Kidney epithelial cell (primary cell): ENCODE measurements at regions not wholly inside any gene's neighbourhood (a gene's known extent, or its start where the extent isn't known, plus 50 kb on each side); places are given as distances from the start of the nearest gene placed in this dataset.

Source experiments
- DNase-seq: peaks from one replicate; pipeline ENCODE4 v3.0.0-alpha.2; 2010; ENCODE audit warnings: low read depth
- H3K27me3 ChIP-seq: 2 replicates; pipeline ENCODE4 v1.6.0; 2011; ENCODE audit warnings: low read length; ENCODE audit not compliant: control insufficient read depth, insufficient read depth
- H3K36me3 ChIP-seq: 2 replicates; pipeline ENCODE4 v1.5.1; 2011; ENCODE audit warnings: low read length; ENCODE audit not compliant: control insufficient read depth, insufficient read depth
- H3K4me3 ChIP-seq: 2 replicates; pipeline ENCODE4 v1.5.1; 2011; ENCODE audit warnings: low read depth, mild to moderate bottlenecking, control low read depth, low read length
- TF ChIP-seq, protein P1 (sequence below): IDR thresholded peaks from 2 replicates; pipeline ENCODE4 v1.5.1; 2011; ENCODE audit warnings: mild to moderate bottlenecking, moderate library complexity, low read length, control low read depth, inconsistent platforms; ENCODE audit not compliant: insufficient read depth, poor library complexity, severe bottlenecking

DNA sequence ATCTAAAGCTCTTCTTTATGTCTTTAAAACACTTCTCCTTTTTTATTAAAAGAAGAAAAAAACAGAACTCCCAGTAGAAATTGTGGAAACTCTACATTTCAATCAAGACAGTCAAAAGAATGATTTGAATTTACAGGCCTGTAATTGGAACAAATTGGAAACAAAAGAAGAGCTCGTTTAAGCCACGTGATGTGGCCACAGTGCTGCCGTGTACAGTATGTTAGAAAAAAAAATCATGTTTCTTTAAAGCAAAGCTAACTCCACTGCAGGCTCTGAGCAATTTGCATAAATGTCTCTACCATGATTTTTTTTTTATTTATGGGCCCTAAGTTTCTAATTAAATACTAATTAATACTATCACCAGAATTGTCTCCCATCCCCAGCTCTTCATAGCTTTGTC lies 325.6 kb downstream of the ZSWIM6 start:
- no peak overlapping the region for H3K4me3 ChIP-seq
- no peaks in the 10 kb centered on the region for H3K36me3 ChIP-seq
- no peaks in the 10 kb centered on the region for H3K27me3 ChIP-seq
- TF ChIP-seq, protein P1, sequence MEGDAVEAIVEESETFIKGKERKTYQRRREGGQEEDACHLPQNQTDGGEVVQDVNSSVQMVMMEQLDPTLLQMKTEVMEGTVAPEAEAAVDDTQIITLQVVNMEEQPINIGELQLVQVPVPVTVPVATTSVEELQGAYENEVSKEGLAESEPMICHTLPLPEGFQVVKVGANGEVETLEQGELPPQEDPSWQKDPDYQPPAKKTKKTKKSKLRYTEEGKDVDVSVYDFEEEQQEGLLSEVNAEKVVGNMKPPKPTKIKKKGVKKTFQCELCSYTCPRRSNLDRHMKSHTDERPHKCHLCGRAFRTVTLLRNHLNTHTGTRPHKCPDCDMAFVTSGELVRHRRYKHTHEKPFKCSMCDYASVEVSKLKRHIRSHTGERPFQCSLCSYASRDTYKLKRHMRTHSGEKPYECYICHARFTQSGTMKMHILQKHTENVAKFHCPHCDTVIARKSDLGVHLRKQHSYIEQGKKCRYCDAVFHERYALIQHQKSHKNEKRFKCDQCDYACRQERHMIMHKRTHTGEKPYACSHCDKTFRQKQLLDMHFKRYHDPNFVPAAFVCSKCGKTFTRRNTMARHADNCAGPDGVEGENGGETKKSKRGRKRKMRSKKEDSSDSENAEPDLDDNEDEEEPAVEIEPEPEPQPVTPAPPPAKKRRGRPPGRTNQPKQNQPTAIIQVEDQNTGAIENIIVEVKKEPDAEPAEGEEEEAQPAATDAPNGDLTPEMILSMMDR = no peak
- DNase-seq = no peak

DNA sequence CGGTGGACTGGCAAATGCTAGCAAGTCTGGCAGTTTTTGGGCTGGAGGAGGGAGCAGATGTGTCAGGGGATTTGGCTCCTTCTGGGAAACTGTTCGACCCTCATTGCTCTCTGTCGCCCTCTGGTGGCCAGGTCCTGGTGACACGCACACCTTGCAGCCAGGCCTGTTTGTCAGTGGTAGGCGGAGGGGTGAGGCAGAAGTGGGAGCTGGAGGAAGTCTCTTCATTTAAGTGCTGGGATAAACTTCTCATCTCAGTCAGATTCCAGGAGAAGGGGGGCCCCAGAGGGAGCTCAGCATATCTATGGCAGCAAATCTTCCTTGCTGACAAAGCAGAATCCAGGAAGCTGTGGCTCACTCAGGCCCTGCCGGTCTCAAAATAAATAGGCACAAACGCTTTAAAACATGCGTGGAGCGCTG lies 326.5 kb downstream of the ZSWIM6 start:
- peak; percentile 34 for DNase-seq
- Histone ChIP-seq H3K4me3 (no peak overlapping the region), H3K27me3 (no peaks in the 10 kb centered on the region), H3K36me3 (no peaks in the 10 kb centered on the region)
- TF ChIP-seq, protein P1 = peak; percentile 98

DNA sequence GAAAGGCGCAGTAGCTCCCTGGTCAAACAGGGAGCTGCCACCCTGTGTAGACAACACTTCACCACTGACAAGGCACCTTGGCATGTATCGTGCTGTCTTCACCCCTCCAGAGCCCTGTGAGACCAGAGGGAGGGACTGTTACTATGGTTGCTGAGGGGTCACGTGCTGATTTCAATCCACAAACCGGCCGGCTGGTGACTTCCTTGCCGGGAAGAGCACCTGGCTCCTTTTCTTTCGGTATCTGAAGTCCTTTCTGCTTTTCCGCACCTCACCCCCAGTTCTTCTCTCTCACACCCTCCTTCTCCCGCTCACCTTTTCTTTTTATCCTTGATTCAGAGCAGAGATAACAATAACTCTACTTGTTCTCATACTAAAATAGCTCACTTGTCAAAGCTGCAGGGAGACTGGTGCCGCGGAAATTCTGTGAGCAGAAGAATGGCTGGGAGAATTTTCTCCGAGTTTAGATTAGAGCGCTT lies 327.2 kb downstream of the ZSWIM6 start:
- no peak overlapping the region for H3K4me3 ChIP-seq
- no peaks in the 10 kb centered on the region for H3K36me3 ChIP-seq
- TF ChIP-seq, protein P1 = no peak
- H3K27me3 ChIP-seq = no peaks in the 10 kb centered on the region
- DNase-seq = no peak

DNA sequence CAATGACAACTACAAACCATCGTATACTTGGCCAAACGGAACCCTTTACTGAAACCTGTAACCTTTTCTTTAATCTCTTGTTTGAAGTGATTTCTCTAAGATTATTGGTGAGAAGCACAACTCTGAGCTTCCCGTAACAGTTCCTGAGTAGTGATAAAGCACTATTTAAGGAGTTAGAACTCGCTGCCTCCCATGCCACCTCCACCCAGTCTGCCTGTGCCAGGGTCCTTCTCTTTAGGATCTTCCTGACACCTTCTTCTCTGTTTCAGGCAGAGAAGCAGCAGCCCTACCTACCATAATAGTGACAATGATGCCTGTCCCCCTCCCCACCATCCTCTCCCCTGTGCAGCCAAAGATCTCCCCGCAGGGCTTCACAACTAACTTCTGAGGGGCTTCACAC lies 330.6 kb downstream of the ZSWIM6 start:
- TF ChIP-seq, protein P1 = no peak
- no peak overlapping the region for H3K4me3 ChIP-seq
- DNase-seq = no peak
- no peaks in the 10 kb centered on the region for H3K27me3 ChIP-seq
- H3K36me3 ChIP-seq = no peaks in the 10 kb centered on the region

DNA sequence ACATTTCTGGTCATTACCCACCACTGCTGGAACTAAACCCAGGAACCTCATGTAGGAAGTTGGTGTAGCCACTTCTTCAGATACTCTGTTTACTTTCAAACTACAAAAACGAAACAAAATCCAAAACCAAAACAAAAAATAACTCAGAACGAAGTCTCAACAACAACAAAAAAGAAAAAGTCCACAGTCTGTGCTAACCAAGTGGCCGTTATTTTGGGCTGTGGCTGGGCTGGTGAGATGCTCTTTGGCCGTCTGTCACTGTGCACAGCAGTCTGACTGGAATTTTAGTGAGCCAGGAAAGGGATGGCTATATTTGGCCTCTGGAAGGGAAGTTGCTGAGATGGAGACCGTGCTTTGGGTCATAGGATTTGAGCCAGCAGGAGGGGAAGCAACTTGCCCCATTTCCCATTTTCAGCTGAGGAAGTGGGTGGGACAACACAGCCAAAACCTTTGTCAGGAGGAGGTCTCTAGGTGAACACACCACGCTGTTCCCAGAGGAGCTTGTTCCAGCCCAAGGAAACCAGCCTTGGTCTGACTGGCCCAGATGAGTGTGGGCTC lies 334.1 kb downstream of the ZSWIM6 start:
- Histone ChIP-seq H3K36me3 (no peaks in the 10 kb centered on the region), H3K4me3 (no peak overlapping the region), H3K27me3 (no peaks in the 10 kb centered on the region)
- TF ChIP-seq, protein P1 = no peak
- DNase-seq = no peak
